Stomach (tissue), 4 donors: ENCODE measurements at regions not wholly inside any gene's neighbourhood (a gene's known extent, or its start where the extent isn't known, plus 50 kb on each side); places are given as distances from the start of the nearest gene placed in this dataset.

Source experiments
- EP300 ChIP-seq: sonication (generic); formaldehyde crosslinking; IDR thresholded peaks from one replicate; pipeline ENCODE4 v1.6.1; 2017; ENCODE audit warnings: antibody characterized with exemption
- POLR2AphosphoS5 ChIP-seq, 3 donors: sonication (generic); formaldehyde crosslinking; IDR thresholded peaks; one replicate each; pipeline ENCODE4 v1.6.1; 2016; ENCODE audit warnings: antibody characterized with exemption in 3 of 3
- TF ChIP-seq, protein P1 (sequence below), 7 experiments: fragments of 450-650 bp in 4 of 7; fragments of 200-600 bp in 3 of 7; sonication (generic) in 3 of 7; IDR thresholded peaks; one replicate each; pipeline ENCODE4 v1.5.1; 2016 to 2019; ENCODE audit warnings: antibody characterized with exemption in 7 of 7, control low read depth in 2 of 7, mild to moderate bottlenecking in 1 of 7

GRCh38 chr3:96410006-96410730 lies 404.2 kb upstream of the EPHA6 start:
- TF ChIP-seq, protein P1, sequence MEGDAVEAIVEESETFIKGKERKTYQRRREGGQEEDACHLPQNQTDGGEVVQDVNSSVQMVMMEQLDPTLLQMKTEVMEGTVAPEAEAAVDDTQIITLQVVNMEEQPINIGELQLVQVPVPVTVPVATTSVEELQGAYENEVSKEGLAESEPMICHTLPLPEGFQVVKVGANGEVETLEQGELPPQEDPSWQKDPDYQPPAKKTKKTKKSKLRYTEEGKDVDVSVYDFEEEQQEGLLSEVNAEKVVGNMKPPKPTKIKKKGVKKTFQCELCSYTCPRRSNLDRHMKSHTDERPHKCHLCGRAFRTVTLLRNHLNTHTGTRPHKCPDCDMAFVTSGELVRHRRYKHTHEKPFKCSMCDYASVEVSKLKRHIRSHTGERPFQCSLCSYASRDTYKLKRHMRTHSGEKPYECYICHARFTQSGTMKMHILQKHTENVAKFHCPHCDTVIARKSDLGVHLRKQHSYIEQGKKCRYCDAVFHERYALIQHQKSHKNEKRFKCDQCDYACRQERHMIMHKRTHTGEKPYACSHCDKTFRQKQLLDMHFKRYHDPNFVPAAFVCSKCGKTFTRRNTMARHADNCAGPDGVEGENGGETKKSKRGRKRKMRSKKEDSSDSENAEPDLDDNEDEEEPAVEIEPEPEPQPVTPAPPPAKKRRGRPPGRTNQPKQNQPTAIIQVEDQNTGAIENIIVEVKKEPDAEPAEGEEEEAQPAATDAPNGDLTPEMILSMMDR (IDR thresholded peaks at IDR 0.05) = no peak
- no peak for TF ChIP-seq EP300
- no peak for TF ChIP-seq POLR2AphosphoS5 (IDR thresholded peaks at IDR 0.05)
